GM12875 (cell line): ENCODE measurements at regions not wholly inside any gene's neighbourhood (a gene's known extent, or its start where the extent isn't known, plus 50 kb on each side); places are given as distances from the start of the nearest gene placed in this dataset.
"Not testable (repeated sequence)": the region's sequence is repeated elsewhere in the genome, so short reads cannot be mapped to it uniquely, and the experiment has no call there.

ENCODE experiments used
- H3K4me3 ChIP-seq: one replicate; pipeline ENCODE4 v1.5.1; 2011; ENCODE audit warnings: low read depth, low read length, control low read depth
- TF ChIP-seq, protein P1 (sequence below): IDR thresholded peaks from 2 replicates; pipeline ENCODE4 v1.5.1; 2011; ENCODE audit warnings: low read depth, mild to moderate bottlenecking, control low read depth, inconsistent platforms, low read length, moderate library complexity, borderline replicate concordance; ENCODE audit not compliant: insufficient read depth

DNA sequence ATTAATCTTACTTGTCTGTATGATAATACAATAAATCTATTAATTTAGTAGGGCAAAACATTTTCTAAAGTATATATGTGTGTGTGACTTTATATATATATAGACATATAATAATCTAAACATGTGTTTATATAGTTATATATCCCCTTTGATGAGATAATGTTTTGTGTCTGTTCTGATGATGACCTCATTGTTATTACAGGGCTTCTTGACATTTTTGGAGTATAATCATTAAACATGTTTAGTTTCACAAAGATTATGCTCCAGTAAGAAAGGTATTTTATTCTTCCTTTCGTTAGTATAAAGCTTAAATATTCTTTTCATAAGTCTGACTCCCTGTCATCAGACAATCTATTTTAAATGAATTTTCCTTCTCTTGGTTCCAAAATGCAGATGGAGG lies 62.3 kb upstream of the CABCOCO1 start:
- H3K4me3 ChIP-seq = no peak overlapping the region
- TF ChIP-seq, protein P1, sequence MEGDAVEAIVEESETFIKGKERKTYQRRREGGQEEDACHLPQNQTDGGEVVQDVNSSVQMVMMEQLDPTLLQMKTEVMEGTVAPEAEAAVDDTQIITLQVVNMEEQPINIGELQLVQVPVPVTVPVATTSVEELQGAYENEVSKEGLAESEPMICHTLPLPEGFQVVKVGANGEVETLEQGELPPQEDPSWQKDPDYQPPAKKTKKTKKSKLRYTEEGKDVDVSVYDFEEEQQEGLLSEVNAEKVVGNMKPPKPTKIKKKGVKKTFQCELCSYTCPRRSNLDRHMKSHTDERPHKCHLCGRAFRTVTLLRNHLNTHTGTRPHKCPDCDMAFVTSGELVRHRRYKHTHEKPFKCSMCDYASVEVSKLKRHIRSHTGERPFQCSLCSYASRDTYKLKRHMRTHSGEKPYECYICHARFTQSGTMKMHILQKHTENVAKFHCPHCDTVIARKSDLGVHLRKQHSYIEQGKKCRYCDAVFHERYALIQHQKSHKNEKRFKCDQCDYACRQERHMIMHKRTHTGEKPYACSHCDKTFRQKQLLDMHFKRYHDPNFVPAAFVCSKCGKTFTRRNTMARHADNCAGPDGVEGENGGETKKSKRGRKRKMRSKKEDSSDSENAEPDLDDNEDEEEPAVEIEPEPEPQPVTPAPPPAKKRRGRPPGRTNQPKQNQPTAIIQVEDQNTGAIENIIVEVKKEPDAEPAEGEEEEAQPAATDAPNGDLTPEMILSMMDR = no peak

DNA sequence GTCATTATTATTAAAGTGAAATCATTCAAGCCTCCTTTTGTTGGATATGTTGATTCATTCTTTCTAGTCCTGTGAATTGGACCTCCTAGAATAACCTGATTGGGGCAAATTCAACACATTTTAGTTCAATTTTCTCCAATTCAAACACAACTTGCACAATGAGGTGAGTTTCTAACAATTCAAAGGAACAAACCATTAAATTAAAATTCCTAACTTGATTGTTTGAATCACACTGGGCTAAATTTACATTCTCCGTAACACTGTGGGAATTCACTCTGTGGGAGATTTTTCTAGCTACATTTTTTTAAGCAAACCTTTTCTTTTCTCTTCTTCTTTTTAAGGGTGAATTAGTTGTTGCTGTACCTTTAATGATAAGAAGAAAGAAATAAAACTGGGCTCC lies 68.3 kb upstream of the CABCOCO1 start:
- no peak overlapping the region for H3K4me3 ChIP-seq
- TF ChIP-seq, protein P1 = no peak

DNA sequence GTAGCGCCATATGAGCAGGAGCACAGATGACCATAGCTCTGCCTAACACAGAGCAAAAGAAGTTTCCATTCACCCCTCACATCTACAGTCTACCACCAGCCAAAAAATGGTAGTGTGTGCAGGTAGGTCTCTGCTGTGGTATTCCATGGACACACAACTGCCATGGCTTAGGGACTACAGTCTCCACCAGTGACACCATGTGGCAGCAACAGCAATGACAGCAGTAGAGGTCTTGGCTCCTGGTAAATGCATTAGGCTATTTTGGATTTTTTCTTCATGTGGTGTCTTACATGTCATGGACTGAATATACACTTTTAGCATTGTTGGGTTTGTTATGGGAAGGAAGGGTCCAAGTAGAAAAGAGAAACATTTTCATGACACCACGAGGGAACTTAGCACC lies 70.1 kb upstream of the CABCOCO1 start:
- no peak overlapping the region for H3K4me3 ChIP-seq
- TF ChIP-seq, protein P1 = peak; percentile 49; the same call in 1 of the 2 replicates

DNA sequence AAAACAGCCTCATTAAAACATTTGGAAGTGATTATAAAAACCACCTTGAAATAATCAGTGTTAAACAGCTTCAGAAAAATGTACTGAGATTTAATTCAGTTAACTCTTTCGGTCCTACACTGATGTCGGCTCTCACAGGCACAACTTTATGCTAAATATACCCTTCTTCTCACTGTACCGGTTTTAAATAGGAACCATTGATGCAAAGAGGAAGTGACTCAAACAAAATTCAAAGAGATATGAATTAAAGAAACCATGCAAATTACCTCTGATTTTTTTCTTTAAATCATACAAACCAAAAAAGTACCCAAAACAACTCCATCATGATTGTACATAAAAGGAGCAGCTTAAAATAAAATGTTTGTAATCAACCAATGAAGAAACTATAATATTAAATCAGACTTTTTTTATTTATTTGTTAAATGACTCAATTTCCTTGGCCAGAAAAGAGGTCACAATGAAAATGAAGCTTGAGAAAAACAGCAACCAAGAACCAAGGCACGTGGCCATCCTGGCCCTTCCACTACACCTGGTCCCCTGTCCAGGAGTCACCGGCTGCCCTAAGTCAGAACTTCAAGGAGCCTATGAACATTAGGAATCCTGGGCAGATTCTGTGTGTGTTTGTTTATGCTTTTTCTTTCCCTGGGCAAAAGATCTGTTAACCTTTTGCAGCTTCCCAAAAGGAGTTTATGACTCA lies 73.0 kb upstream of the CABCOCO1 start:
- TF ChIP-seq, protein P1 = no peak
- no peak overlapping the region for H3K4me3 ChIP-seq

DNA sequence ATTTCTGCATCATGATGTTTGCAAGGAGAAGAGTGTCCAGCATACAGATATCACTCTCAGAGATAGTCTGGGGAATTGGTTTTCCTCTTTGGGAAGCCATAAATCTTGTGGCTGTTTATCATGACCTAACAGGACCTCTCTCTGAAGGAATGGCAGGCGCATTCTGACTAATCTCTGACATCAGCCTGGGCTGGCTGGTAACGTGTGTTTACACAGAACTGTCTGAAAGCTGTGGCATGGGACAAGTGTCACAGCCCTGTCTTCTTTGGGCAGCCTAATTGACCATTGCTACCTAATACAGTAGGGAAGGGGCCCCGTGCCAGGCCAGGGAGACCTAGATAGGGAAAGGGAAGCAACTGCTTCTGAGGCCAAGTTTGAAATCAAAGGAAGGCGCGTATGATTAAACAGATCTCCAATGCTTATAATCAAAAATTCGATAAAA lies 73.9 kb upstream of the CABCOCO1 start:
- H3K4me3 ChIP-seq = no peak overlapping the region
- TF ChIP-seq, protein P1 = no peak

DNA sequence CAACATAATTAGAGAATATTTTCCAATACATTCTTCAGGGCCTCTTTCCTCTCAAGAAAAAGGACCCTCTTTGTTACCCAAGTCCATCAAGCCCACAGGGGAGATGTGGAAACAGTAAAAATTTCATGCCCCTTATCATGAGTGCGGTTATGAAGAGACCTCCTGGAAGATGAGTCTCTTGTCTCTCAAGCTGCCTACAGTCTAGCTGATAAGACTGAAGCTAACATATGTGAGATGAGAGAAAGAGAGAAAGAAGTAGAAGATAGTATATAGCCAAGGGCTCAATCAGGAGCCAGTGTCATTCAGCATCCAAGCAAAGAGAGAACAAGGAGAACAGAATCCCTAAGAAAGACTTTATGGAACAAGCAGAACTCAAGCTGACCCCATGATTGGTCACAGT lies 75.9 kb upstream of the CABCOCO1 start:
- no peak overlapping the region for H3K4me3 ChIP-seq
- TF ChIP-seq, protein P1 = no peak

DNA sequence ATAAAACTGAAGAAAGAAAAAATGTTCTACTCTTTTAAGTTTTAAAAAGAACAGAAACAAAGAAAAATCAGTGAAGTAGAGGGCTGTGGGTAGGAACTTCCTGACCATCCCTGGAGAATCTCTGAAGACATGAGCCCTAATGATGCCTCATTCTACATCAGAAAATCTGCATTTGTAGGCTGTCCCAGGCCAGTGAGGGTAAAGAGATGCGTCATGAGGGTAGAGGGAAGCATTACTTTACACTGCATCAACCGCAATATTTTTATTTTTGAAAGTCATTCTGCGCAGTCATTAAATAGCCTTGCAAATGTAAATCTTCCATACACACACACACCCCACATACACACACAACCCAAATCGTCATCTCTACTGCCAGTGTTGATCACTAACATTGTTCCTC lies 82.1 kb upstream of the CABCOCO1 start:
- TF ChIP-seq, protein P1 = no peak

DNA sequence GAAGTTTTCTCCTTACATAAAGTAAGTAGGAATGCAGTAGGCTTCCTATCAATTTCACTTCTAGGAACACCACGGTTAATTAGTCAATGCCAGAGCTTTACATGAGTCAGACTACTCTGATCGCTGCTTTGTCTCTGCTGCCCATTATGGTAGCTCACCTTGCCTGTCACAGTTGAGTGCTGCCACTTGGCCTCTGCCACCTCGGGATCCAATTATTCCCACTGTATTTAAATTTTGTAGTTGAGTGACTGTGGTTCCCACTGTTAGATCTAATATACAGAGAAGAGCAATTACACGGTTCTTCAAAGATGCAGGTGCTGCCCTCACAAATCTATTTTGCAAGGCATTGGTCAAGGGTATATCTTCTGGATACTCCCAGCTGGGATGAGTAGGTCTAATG lies 92.5 kb upstream of the CABCOCO1 start:
- H3K4me3 ChIP-seq = not testable (repeated sequence)

More for the DNA sequence above, 82.1 kb upstream of the CABCOCO1 start:
- H3K4me3 ChIP-seq = no peak overlapping the region
